HPDE6-E6E7 (cell line): ENCODE measurements at regions not wholly inside any gene's neighbourhood (a gene's known extent, or its start where the extent isn't known, plus 50 kb on each side); places are given as distances from the start of the nearest gene placed in this dataset.
"Not testable (repeated sequence)": the region's sequence is repeated elsewhere in the genome, so short reads cannot be mapped to it uniquely, and the experiment has no call there.

ENCODE experiments used
- DNase-seq: peaks from one replicate; pipeline ENCODE4 v3.0.0; 2011; ENCODE audit warnings: missing footprints; ENCODE audit errors: extremely low spot score

GRCh38 chr9:85880507-85880906 is 60.4 kb upstream of the NAA35 start:
- not testable (repeated sequence) for DNase-seq

- DNase-seq: no peak
Observed at GRCh38 chr9:85884256-85884655, 56.7 kb upstream of the NAA35 start.

GRCh38 chr9:85890962-85891361 is 50.0 kb upstream of the NAA35 start:
- no peak for DNase-seq
